ENCODE measurements at regions not wholly inside any gene's neighbourhood (a gene's known extent, or its start where the extent isn't known, plus 50 kb on each side); places are given as distances from the start of the nearest gene placed in this dataset.

DNA sequence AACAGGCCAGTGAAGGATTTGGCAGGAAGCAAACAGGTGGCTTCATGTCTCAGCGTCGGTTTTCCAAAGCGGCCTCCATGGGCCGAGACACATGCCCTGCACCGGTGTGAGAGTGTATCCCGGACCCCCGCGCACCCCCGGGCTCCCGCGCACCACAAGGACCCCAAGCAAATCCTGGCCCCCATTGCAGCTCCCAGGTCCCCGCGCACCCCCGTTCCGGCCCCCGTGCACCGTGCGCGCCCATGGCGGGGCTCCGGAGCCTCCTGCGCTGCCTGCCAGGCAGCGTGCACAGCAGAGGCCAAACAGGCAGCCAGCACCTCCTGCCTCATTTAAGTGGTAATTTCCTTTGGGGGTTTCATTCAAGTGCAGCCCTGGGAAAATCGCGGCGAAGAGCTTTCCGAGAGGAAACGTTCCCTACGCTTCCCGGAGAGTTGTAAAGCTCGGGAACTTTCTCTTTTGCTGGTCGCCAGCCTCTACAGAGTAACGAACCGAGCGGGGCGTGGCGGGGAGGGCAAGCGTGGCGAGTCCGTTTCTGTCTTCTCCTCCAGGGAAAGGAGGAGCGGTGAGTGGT, 145.5 kb upstream of the SLC24A2 start:
- Histone ChIP-seq H3K9me3 (no peaks in the 10 kb centered on the region), H3K27me3 (replicated peaks; ENCODE audit: insufficient read depth) (no peaks in the 10 kb centered on the region), H3K36me3 (no peaks in the 10 kb centered on the region), H3K4me1 (ENCODE audit: control insufficient read depth in 1 of 2, low read depth in 2 of 2) (no peaks in the 10 kb centered on the region), H3K4me3 (peak overlapping the region; percentile 76), H3K27ac (no peak overlapping the region)
- ATAC-seq (ENCODE audit: insufficient number of reproducible peaks, low FRiP score, low read depth), result no peak
- no peak for DNase-seq (ENCODE audit: low spot score)
- TF ChIP-seq, protein P1, sequence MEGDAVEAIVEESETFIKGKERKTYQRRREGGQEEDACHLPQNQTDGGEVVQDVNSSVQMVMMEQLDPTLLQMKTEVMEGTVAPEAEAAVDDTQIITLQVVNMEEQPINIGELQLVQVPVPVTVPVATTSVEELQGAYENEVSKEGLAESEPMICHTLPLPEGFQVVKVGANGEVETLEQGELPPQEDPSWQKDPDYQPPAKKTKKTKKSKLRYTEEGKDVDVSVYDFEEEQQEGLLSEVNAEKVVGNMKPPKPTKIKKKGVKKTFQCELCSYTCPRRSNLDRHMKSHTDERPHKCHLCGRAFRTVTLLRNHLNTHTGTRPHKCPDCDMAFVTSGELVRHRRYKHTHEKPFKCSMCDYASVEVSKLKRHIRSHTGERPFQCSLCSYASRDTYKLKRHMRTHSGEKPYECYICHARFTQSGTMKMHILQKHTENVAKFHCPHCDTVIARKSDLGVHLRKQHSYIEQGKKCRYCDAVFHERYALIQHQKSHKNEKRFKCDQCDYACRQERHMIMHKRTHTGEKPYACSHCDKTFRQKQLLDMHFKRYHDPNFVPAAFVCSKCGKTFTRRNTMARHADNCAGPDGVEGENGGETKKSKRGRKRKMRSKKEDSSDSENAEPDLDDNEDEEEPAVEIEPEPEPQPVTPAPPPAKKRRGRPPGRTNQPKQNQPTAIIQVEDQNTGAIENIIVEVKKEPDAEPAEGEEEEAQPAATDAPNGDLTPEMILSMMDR (IDR thresholded peaks at IDR 0.05), result no peak

DNA sequence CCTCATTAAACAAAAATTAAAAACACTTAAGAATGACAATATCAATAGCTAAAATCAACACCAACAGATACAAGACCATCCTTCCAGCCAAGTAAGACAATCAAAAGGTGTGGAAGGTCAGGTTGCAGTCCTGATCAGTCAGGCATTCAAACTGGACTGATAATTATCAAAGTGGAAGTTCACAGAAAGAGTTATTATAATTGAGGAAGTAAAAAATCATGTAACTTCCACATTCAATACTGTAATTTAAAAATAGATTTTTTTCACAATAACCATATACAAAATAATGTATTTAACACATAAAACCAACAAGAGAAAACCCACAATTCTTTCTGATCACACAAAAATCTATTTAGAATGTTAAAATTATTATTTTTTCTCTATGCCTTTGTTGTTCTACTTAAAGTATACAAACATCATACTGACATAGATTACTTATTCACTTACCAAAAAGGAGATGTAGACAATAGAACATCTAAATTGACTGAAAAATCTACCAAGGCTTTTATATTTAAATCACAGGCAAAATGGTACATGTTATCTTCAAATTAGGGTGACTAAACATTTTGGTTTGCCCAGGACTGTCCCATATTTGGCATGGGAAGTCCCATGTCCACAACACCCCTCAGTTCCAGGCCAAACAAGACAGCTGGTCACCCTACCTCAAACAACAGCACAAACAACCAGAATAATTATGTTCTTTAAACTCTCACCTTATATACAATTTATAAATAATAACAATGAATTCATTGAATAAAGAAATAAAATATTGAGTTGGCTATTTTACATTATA, 142.5 kb upstream of the SLC24A2 start:
- H3K4me3 ChIP-seq, result no peak overlapping the region
- no peak overlapping the region for H3K27ac ChIP-seq
- no peaks in the 10 kb centered on the region for H3K27me3 ChIP-seq (replicated peaks; ENCODE audit: insufficient read depth)
- no peaks in the 10 kb centered on the region for H3K9me3 ChIP-seq
- DNase-seq (ENCODE audit: low spot score) (no peak), ATAC-seq (ENCODE audit: insufficient number of reproducible peaks, low FRiP score, low read depth) (no peak)
- no peaks in the 10 kb centered on the region for H3K4me1 ChIP-seq (ENCODE audit: control insufficient read depth in 1 of 2, low read depth in 2 of 2)
- no peaks in the 10 kb centered on the region for H3K36me3 ChIP-seq
- TF ChIP-seq, protein P1 (IDR thresholded peaks at IDR 0.05), result no peak

DNA sequence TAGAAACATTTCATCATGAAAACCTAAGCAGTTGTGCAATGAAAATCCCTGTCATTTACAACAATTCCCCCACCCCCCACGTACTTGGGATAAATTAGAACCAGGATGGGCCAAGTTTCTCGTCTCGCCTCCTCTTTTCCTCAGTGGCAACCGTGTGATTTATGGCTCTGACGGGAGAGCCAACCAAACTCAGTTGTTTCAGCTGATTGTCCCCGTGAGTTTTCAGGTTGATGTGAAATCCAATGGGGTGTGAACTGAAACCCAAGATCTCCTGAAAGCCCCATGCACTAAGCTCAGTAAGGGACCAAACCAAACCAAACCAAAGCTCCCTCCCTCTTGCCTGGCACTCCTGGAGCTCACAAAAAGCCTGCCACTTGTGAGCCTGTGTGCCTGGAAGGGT, 138.7 kb upstream of the SLC24A2 start:
- DNase-seq (ENCODE audit: low spot score) (no peak), ATAC-seq (ENCODE audit: insufficient number of reproducible peaks, low FRiP score, low read depth) (no peak)
- H3K27me3 ChIP-seq (replicated peaks; ENCODE audit: insufficient read depth), result no peaks in the 10 kb centered on the region
- TF ChIP-seq, protein P1 (IDR thresholded peaks at IDR 0.05), result no peak
- H3K9me3 ChIP-seq, result no peaks in the 10 kb centered on the region
- H3K27ac ChIP-seq, result no peak overlapping the region
- no peaks in the 10 kb centered on the region for H3K4me1 ChIP-seq (ENCODE audit: control insufficient read depth in 1 of 2, low read depth in 2 of 2)
- H3K4me3 ChIP-seq, result no peak overlapping the region
- H3K36me3 ChIP-seq, result no peaks in the 10 kb centered on the region

DNA sequence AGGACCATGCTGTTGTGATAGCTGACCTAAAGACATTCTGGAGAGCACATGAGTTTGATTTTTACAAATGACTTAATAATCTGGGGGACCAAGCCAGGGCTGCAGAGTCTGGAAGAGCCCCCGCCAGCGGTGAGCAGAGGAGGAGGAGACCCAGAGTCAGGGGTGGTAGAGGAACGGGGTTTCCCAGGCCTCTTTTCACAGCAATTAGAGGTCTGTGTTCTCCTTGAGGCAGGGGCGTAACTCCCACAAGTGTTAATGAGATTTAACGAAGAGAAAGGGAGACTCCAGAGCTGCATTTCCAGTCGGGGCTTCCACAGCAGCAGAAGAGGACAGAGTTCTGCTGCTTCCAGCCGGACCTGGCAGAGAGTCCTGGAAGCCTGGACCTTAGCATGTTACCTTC, 137.9 kb upstream of the SLC24A2 start:
- H3K4me1 ChIP-seq (ENCODE audit: control insufficient read depth in 1 of 2, low read depth in 2 of 2), result no peaks in the 10 kb centered on the region
- H3K4me3 ChIP-seq, result no peak overlapping the region
- no peaks in the 10 kb centered on the region for H3K9me3 ChIP-seq
- no peaks in the 10 kb centered on the region for H3K27me3 ChIP-seq (replicated peaks; ENCODE audit: insufficient read depth)
- ATAC-seq (ENCODE audit: insufficient number of reproducible peaks, low FRiP score, low read depth) (no peak), DNase-seq (ENCODE audit: low spot score) (no peak)
- no peaks in the 10 kb centered on the region for H3K36me3 ChIP-seq
- H3K27ac ChIP-seq, result no peak overlapping the region
- TF ChIP-seq, protein P1 (IDR thresholded peaks at IDR 0.05), result no peak

DNA sequence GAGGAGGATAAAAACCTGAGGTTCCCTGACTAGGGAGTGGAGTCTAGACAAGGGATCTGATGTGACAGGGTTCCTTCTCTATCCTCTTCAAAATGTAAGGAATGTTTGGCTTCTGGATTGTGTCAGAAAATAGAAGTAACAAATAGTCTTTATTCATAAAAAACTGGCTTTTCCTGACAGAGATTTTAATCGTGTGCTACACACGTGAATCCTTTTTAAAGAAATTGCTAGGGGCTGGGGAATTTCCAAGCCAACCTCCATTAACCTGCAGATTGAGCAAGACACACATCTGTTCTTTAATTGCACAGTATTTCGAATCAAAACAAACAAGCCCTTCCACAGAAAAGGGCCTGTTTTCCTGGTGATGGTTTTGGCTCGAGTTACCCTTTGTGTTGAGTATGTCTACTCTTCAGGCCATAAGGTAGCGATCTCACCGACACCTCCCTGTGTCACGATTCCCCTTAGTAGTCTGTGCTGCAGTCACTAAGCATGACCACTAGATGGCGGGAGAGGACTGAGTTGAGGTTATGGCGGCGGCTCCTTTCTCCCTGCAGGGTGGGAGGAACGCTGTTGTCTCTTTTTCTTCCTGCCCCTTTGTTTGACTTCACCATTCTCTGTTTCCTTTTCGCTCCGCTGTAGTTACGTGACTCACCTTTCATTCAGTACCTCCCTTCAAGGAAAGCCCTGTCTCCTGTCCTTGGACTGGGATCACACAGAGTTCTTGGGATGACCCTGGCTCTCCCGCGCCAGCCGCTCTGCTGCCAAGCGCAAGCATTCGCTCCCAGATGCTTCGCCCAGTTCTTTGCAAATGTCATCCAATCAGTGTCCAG, 137.1 kb upstream of the SLC24A2 start:
- Histone ChIP-seq H3K36me3 (no peaks in the 10 kb centered on the region), H3K4me1 (ENCODE audit: control insufficient read depth in 1 of 2, low read depth in 2 of 2) (no peaks in the 10 kb centered on the region), H3K4me3 (peak overlapping the region; percentile 69), H3K27ac (no peak overlapping the region), H3K27me3 (replicated peaks; ENCODE audit: insufficient read depth) (no peaks in the 10 kb centered on the region), H3K9me3 (no peaks in the 10 kb centered on the region)
- peak; percentile 88 for ATAC-seq (ENCODE audit: insufficient number of reproducible peaks, low FRiP score, low read depth)
- TF ChIP-seq, protein P1 (IDR thresholded peaks at IDR 0.05), result peak; percentile 89
- DNase-seq (ENCODE audit: low spot score), result no peak
